HL-60 (cell line): ENCODE measurements at regions not wholly inside any gene's neighbourhood (a gene's known extent, or its start where the extent isn't known, plus 50 kb on each side); places are given as distances from the start of the nearest gene placed in this dataset.

Experiments used
- DNase-seq, 2 experiments: peaks; one replicate each; pipeline ENCODE4 v3.0.0-alpha.2; 2010 to 2020; ENCODE audit warnings: low read depth in 1 of 2, low spot score in 1 of 2
- H3K27ac ChIP-seq: fragments of 250-450 bp; sonication (Bioruptor Pico); replicated peaks from 2 replicates; pipeline ENCODE4 v1.5.1; 2020; ENCODE audit warnings: mild to moderate bottlenecking, moderate library complexity
- H3K27me3 ChIP-seq: fragments of 250-450 bp; sonication (Bioruptor Pico); 2 replicates; pipeline ENCODE4 v1.5.1; 2021; ENCODE audit warnings: mild to moderate bottlenecking, moderate library complexity; ENCODE audit not compliant: insufficient read depth, poor library complexity, severe bottlenecking
- H3K4me3 ChIP-seq: replicated peaks from 2 replicates; pipeline ENCODE4 v1.5.1; 2011; ENCODE audit warnings: mild to moderate bottlenecking, control low read depth, low read length; ENCODE audit not compliant: insufficient read depth
- GABPA ChIP-seq: IDR thresholded peaks from 2 replicates; pipeline ENCODE4 v1.6.1; 2012; ENCODE audit warnings: low read depth
- POLR2AphosphoS5 ChIP-seq: IDR thresholded peaks from 2 replicates; pipeline ENCODE4 v1.6.1; 2012; ENCODE audit warnings: low read depth
- SPI1 ChIP-seq: IDR thresholded peaks from 2 replicates; pipeline ENCODE4 v1.6.1; 2012; ENCODE audit warnings: low read depth, mild to moderate bottlenecking, borderline replicate concordance
- TF ChIP-seq, protein P1 (sequence below): IDR thresholded peaks from 2 replicates; pipeline ENCODE4 v1.6.1; 2012; ENCODE audit warnings: low read depth; ENCODE audit not compliant: insufficient replicate concordance
- TF ChIP-seq, protein P2 (sequence below): IDR thresholded peaks from one replicate; pipeline ENCODE4 v1.5.1; 2011; ENCODE audit warnings: low read length, control low read depth, inconsistent platforms; ENCODE audit not compliant: insufficient read depth

DNA sequence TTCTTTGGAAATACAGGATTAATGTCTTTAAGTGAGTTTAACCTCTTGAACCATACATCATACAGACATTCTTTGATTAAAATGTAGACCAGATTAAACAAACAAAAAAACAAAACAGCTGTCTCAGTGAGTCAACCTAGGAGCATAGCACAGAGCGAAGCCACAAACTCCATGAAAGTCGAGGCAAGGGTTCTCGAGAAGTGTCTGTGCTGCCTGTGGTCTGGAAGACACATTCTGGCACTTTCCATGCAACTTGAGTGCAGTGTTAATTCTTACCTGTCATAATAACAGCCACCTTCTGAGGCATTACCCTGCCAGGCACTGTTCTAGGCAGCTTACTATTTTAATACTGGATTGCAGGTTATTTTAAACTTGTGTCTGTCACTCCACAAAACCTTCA is 435.5 kb upstream of the MMADHC start:
- no peak for TF ChIP-seq POLR2AphosphoS5
- no peak for TF ChIP-seq GABPA
- TF ChIP-seq, protein P1, sequence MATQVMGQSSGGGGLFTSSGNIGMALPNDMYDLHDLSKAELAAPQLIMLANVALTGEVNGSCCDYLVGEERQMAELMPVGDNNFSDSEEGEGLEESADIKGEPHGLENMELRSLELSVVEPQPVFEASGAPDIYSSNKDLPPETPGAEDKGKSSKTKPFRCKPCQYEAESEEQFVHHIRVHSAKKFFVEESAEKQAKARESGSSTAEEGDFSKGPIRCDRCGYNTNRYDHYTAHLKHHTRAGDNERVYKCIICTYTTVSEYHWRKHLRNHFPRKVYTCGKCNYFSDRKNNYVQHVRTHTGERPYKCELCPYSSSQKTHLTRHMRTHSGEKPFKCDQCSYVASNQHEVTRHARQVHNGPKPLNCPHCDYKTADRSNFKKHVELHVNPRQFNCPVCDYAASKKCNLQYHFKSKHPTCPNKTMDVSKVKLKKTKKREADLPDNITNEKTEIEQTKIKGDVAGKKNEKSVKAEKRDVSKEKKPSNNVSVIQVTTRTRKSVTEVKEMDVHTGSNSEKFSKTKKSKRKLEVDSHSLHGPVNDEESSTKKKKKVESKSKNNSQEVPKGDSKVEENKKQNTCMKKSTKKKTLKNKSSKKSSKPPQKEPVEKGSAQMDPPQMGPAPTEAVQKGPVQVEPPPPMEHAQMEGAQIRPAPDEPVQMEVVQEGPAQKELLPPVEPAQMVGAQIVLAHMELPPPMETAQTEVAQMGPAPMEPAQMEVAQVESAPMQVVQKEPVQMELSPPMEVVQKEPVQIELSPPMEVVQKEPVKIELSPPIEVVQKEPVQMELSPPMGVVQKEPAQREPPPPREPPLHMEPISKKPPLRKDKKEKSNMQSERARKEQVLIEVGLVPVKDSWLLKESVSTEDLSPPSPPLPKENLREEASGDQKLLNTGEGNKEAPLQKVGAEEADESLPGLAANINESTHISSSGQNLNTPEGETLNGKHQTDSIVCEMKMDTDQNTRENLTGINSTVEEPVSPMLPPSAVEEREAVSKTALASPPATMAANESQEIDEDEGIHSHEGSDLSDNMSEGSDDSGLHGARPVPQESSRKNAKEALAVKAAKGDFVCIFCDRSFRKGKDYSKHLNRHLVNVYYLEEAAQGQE: no peak
- TF ChIP-seq SPI1: no peak
- TF ChIP-seq, protein P2, sequence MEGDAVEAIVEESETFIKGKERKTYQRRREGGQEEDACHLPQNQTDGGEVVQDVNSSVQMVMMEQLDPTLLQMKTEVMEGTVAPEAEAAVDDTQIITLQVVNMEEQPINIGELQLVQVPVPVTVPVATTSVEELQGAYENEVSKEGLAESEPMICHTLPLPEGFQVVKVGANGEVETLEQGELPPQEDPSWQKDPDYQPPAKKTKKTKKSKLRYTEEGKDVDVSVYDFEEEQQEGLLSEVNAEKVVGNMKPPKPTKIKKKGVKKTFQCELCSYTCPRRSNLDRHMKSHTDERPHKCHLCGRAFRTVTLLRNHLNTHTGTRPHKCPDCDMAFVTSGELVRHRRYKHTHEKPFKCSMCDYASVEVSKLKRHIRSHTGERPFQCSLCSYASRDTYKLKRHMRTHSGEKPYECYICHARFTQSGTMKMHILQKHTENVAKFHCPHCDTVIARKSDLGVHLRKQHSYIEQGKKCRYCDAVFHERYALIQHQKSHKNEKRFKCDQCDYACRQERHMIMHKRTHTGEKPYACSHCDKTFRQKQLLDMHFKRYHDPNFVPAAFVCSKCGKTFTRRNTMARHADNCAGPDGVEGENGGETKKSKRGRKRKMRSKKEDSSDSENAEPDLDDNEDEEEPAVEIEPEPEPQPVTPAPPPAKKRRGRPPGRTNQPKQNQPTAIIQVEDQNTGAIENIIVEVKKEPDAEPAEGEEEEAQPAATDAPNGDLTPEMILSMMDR: no peak
- H3K27ac ChIP-seq: no peak overlapping the region
- DNase-seq: peak in 1 of 2 experiments; percentile 4
- H3K4me3 ChIP-seq: no peak overlapping the region
- H3K27me3 ChIP-seq: no peaks in the 10 kb centered on the region

DNA sequence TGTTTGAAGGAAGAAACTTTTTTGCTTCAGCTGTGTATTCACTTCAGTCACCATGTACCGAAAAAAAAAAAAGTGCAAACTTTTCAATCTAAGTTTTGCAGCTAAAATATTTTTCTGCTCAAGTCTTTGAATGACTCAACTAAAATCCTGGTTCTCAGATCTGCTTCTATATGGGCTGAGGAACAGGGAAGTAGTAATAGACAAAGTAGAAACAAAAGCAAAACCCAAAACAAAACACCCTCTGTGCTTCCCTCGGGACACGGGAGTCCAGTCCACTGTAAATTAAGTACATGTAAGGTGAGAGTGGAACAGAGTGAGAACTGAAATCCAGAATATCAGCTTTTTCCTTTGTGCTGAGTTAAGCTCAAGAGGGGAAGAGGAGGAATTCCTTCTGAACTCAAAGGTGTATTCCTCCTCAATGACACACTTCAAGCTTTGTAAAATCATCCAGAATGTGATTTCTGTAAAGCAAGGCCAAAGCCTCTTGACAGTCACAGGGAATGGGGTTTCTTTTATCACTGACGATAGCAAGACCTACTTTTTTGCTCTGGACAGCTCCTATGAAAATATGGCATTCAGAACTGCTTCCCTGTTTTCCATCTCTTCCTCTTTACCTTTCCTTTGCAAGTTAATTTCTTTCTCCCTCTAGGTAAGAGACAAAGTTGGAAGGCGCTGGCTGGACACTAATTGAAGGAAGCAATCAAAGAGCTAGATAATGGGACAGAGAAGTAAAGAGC is 433.5 kb upstream of the MMADHC start:
- H3K27ac ChIP-seq: no peak overlapping the region
- TF ChIP-seq, protein P1: no peak
- no peak for TF ChIP-seq SPI1
- TF ChIP-seq, protein P2: no peak
- TF ChIP-seq GABPA: no peak
- TF ChIP-seq POLR2AphosphoS5: no peak
- no peaks in the 10 kb centered on the region for H3K27me3 ChIP-seq
- DNase-seq: no peak
- no peak overlapping the region for H3K4me3 ChIP-seq

DNA sequence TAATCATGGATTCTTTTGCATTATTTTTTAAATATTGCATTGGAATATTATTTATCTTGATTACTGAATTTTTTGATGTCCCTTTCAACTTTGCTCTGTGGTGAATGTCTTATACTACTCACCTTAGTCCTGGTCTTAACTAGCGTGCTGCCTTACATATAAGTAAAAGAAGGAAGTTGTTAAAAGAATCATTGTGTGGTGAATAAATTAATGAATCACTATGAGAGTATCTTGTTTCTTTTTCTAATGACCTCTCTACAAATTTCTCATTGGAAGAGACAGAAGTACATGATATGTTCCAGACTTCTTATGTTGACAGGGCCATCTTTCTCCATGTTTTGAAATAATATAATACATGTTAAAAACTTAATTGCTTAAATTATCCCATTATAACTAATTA is 432.6 kb upstream of the MMADHC start:
- no peak overlapping the region for H3K4me3 ChIP-seq
- TF ChIP-seq, protein P1: no peak
- TF ChIP-seq GABPA: no peak
- no peak for TF ChIP-seq SPI1
- no peak overlapping the region for H3K27ac ChIP-seq
- DNase-seq: no peak
- H3K27me3 ChIP-seq: no peaks in the 10 kb centered on the region
